Neural crest cell (in vitro differentiated cells): ENCODE measurements at regions not wholly inside any gene's neighbourhood (a gene's known extent, or its start where the extent isn't known, plus 50 kb on each side); places are given as distances from the start of the nearest gene placed in this dataset.

Source experiments
- DNase-seq: peaks from one replicate; pipeline ENCODE4 v3.0.0; 2021; ENCODE audit warnings: low read depth, mixed read lengths, low spot score
- H3K27ac Mint-ChIP-seq: one replicate; pipeline ENCODE4 v1.8.0; 2021; ENCODE audit warnings: mild to moderate bottlenecking, mixed read lengths; ENCODE audit not compliant: unreplicated experiment
- H3K27me3 Mint-ChIP-seq: 2 replicates; pipeline ENCODE4 v1.8.0; 2021; ENCODE audit warnings: low read depth, mild to moderate bottlenecking, mixed read lengths
- H3K36me3 Mint-ChIP-seq: 2 replicates; pipeline ENCODE4 v1.8.0; 2021; ENCODE audit warnings: low read depth, mild to moderate bottlenecking, mixed read lengths
- H3K4me1 Mint-ChIP-seq: 2 replicates; pipeline ENCODE4 v1.8.0; 2021; ENCODE audit warnings: mixed read lengths
- H3K4me3 Mint-ChIP-seq: one replicate; pipeline ENCODE4 v1.8.0; 2021; ENCODE audit warnings: mild to moderate bottlenecking, mixed read lengths
- H3K9me3 Mint-ChIP-seq: 2 replicates; pipeline ENCODE4 v1.8.0; 2021; ENCODE audit warnings: mixed read lengths
- TF ChIP-seq, protein P1 (sequence below): fragments of 200-600 bp; sonication (generic); conservative IDR thresholded peaks from 2 replicates; pipeline ENCODE4 v1.5.0; 2021; ENCODE audit warnings: antibody characterized with exemption, mild to moderate bottlenecking

DNA sequence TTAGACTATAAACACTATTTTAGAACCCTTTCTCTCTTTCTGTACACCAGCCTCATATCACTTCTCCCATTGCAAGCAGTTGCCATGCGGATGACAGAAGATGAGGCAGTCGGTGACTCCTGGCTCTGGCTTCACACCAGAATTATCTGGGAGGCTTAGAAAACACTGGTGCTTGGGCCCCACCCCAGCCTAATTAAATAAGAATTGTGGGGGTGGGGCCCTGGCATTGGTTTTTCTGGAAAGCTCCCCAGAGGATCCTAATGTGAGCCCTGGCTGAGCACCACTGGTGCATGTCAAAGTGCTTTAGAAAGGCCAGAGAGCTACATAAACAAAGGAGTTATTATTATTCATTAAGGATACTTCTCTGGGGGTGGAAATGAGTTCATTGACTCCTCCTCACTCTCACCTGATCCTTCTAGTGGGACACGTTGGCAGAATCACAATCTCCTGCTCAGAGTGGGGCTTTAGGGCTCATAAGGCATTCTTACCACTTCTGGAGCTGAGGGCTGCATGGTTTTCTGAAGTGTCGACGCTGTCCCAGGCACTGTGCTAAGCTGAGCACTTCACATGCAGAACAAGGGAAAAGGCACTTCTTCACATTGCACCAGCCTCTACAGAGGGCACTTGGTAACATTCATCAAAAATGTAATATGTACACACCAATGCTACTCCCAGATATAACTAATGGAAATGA lies 188.5 kb upstream of the TLE3 start:
- H3K4me1 Mint-ChIP-seq, result peaks cover 6% of the 10 kb centered on the region
- no peaks in the 10 kb centered on the region for H3K36me3 Mint-ChIP-seq
- no peak for DNase-seq
- H3K27me3 Mint-ChIP-seq, result no peaks in the 10 kb centered on the region
- H3K9me3 Mint-ChIP-seq, result peaks cover 3% of the 10 kb centered on the region
- TF ChIP-seq, protein P1, sequence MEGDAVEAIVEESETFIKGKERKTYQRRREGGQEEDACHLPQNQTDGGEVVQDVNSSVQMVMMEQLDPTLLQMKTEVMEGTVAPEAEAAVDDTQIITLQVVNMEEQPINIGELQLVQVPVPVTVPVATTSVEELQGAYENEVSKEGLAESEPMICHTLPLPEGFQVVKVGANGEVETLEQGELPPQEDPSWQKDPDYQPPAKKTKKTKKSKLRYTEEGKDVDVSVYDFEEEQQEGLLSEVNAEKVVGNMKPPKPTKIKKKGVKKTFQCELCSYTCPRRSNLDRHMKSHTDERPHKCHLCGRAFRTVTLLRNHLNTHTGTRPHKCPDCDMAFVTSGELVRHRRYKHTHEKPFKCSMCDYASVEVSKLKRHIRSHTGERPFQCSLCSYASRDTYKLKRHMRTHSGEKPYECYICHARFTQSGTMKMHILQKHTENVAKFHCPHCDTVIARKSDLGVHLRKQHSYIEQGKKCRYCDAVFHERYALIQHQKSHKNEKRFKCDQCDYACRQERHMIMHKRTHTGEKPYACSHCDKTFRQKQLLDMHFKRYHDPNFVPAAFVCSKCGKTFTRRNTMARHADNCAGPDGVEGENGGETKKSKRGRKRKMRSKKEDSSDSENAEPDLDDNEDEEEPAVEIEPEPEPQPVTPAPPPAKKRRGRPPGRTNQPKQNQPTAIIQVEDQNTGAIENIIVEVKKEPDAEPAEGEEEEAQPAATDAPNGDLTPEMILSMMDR, result no peak
- no peak overlapping the region for H3K27ac Mint-ChIP-seq
- no peak overlapping the region for H3K4me3 Mint-ChIP-seq

DNA sequence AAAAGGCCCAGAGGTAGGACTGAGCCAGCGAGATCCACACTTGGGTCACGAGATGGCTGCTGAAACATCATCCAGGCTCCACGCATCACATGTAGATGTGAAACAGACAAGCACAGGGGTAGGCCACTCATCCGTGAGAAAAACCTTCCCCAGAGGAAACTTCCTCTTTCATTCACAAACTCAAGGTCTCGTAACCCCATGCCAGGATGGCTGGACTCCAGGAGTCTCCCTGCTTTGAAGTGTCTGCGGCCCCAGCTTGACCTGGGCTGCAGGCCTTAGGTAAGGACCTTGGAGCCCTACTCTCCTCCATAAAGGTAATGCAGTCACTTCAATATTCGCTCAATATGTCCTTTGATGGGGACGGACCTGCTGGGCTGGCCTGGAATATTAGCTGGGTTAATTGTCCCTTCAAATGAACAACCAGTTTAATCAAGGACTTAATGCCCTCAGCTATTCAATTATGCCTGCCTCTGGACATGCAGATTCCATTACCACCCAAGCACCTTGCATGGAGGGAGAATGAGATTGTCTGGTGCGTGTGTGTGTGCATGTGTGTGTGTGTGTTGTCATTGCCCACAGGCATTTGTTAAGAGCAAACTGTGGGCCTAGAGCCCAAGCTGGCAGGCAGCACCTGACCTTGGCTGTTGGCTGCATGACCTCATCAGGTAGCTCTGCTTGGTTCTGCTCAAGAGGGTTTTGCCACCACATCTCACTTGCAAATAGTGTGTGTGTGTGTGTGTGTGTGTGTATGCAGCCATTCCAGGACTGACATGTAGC lies 186.9 kb upstream of the TLE3 start:
- DNase-seq, result no peak

GRCh38 chr15:70283511-70283910 lies 185.8 kb upstream of the TLE3 start:
- TF ChIP-seq, protein P1, result no peak
- H3K27ac Mint-ChIP-seq, result no peak overlapping the region
- no peak overlapping the region for H3K4me3 Mint-ChIP-seq

More for the DNA sequence above, 186.9 kb upstream of the TLE3 start:
- Mint-ChIP-seq H3K27me3 (no peaks in the 10 kb centered on the region), H3K36me3 (no peaks in the 10 kb centered on the region), H3K4me3 (no peak overlapping the region), H3K27ac (no peak overlapping the region), H3K9me3 (peaks cover 3% of the 10 kb centered on the region), H3K4me1 (no peaks in the 10 kb centered on the region)
- TF ChIP-seq, protein P1, result no peak

GRCh38 chr15:70281811-70282307 lies 184.1 kb upstream of the TLE3 start:
- TF ChIP-seq, protein P1, result no peak
- Mint-ChIP-seq H3K36me3 (no peaks in the 10 kb centered on the region), H3K4me1 (no peaks in the 10 kb centered on the region), H3K27me3 (no peaks in the 10 kb centered on the region), H3K4me3 (no peak overlapping the region), H3K27ac (no peak overlapping the region), H3K9me3 (peaks cover 3% of the 10 kb centered on the region)
- DNase-seq, result no peak

More at GRCh38 chr15:70283511-70283910, 185.8 kb upstream of the TLE3 start:
- no peaks in the 10 kb centered on the region for H3K36me3 Mint-ChIP-seq
- H3K9me3 Mint-ChIP-seq, result peaks cover 3% of the 10 kb centered on the region
- H3K4me1 Mint-ChIP-seq, result no peaks in the 10 kb centered on the region
- no peaks in the 10 kb centered on the region for H3K27me3 Mint-ChIP-seq
- no peak for DNase-seq

- Mint-ChIP-seq H3K27me3 (no peaks in the 10 kb centered on the region), H3K4me3 (no peak overlapping the region), H3K36me3 (no peaks in the 10 kb centered on the region), H3K27ac (no peak overlapping the region), H3K9me3 (peaks cover 3% of the 10 kb centered on the region), H3K4me1 (no peaks in the 10 kb centered on the region)
- no peak for DNase-seq
- TF ChIP-seq, protein P1, result no peak
Measured at GRCh38 chr15:70281261-70281810, 183.6 kb upstream of the TLE3 start.
